ENCODE measurements at regions not wholly inside any gene's neighbourhood (a gene's known extent, or its start where the extent isn't known, plus 50 kb on each side); places are given as distances from the start of the nearest gene placed in this dataset.
A peak's percentile ranks its signal among the peaks of the same experiment; 100 is the strongest.

GRCh38 chr1:209353053-209353452 lies 230.5 kb upstream of the CAMK1G start:
- Histone ChIP-seq H3K9me3 (ENCODE audit: low read length) (no peaks in the 10 kb centered on the region), H3F3A (ENCODE audit: insufficient read depth, low read length, poor library complexity, severe bottlenecking) (no peaks in the 10 kb centered on the region), H3K4me3 (ENCODE audit: low read length) (no peak overlapping the region), H3K36me3 (ENCODE audit: insufficient read depth, low read length) (no peaks in the 10 kb centered on the region), H3K27ac (ENCODE audit: low read length) (no peak overlapping the region), H3K4me2 (ENCODE audit: low read length) (no peak overlapping the region), H3K79me2 (replicated peaks; ENCODE audit: insufficient read depth, low read length) (no peaks in the 10 kb centered on the region), H4K20me1 (ENCODE audit: insufficient read depth) (no peaks in the 10 kb centered on the region), H3K27me3 (ENCODE audit: insufficient read depth, low read depth, low read length) (no peaks in the 10 kb centered on the region), H3K9ac (ENCODE audit: low read length) (no peak overlapping the region), H2AFZ (ENCODE audit: low read depth, low read length) (no peak overlapping the region), H3K9me2 (ENCODE audit: insufficient read depth, low read length) (no peaks in the 10 kb centered on the region)
- no peak for TF ChIP-seq POLR2AphosphoS5 (IDR thresholded peaks at IDR 0.05)
- no peak for TF ChIP-seq SMC3 (conservative IDR thresholded peaks at IDR 0.05; ENCODE audit: poor library complexity)
- TF ChIP-seq REST (IDR thresholded peaks at IDR 0.05; ENCODE audit: borderline replicate concordance) = no peak
- no peak for TF ChIP-seq CTCF (IDR thresholded peaks at IDR 0.05; ENCODE audit: poor library complexity, severe bottlenecking)
- no peak for TF ChIP-seq MXI1 (conservative IDR thresholded peaks at IDR 0.05; ENCODE audit: poor library complexity, severe bottlenecking)
- no peak for TF ChIP-seq EP300 (conservative IDR thresholded peaks at IDR 0.05; ENCODE audit: poor library complexity, severe bottlenecking)
- TF ChIP-seq EZH2 (IDR thresholded peaks at IDR 0.05; ENCODE audit: borderline replicate concordance, insufficient read depth, low read length, poor library complexity, severe bottlenecking) = no peak

GRCh38 chr1:209354111-209354839 lies 229.2 kb upstream of the CAMK1G start:
- TF ChIP-seq EZH2 (IDR thresholded peaks at IDR 0.05; ENCODE audit: borderline replicate concordance, insufficient read depth, low read length, poor library complexity, severe bottlenecking) (no peak), POLR2AphosphoS5 (IDR thresholded peaks at IDR 0.05) (peak; percentile 69), SMC3 (conservative IDR thresholded peaks at IDR 0.05; ENCODE audit: poor library complexity) (peak; percentile 91), REST (IDR thresholded peaks at IDR 0.05; ENCODE audit: borderline replicate concordance) (no peak), CTCF (IDR thresholded peaks at IDR 0.05; ENCODE audit: poor library complexity, severe bottlenecking) (peak; percentile 93), RAD21 (conservative IDR thresholded peaks at IDR 0.05) (peak; percentile 95), TAF1 (IDR thresholded peaks at IDR 0.05; ENCODE audit: low read depth) (no peak), MXI1 (conservative IDR thresholded peaks at IDR 0.05; ENCODE audit: poor library complexity, severe bottlenecking) (no peak), EP300 (conservative IDR thresholded peaks at IDR 0.05; ENCODE audit: poor library complexity, severe bottlenecking) (peak; percentile 46)
- H3K4me2 ChIP-seq (ENCODE audit: low read length) = no peak overlapping the region
- H3K36me3 ChIP-seq (ENCODE audit: insufficient read depth, low read length) = no peaks in the 10 kb centered on the region
- no peak overlapping the region for H3K9ac ChIP-seq (ENCODE audit: low read length)
- H3K27ac ChIP-seq (ENCODE audit: low read length) = peak overlapping the region; percentile 28
- no peak overlapping the region for H3K4me3 ChIP-seq (ENCODE audit: low read length)
- H3K9me3 ChIP-seq (ENCODE audit: low read length) = no peaks in the 10 kb centered on the region
- no peaks in the 10 kb centered on the region for H4K20me1 ChIP-seq (ENCODE audit: insufficient read depth)
- no peaks in the 10 kb centered on the region for H3F3A ChIP-seq (ENCODE audit: insufficient read depth, low read length, poor library complexity, severe bottlenecking)
- no peaks in the 10 kb centered on the region for H3K9me2 ChIP-seq (ENCODE audit: insufficient read depth, low read length)
- H3K27me3 ChIP-seq (ENCODE audit: insufficient read depth, low read depth, low read length) = no peaks in the 10 kb centered on the region
- H2AFZ ChIP-seq (ENCODE audit: low read depth, low read length) = no peak overlapping the region
- no peaks in the 10 kb centered on the region for H3K79me2 ChIP-seq (replicated peaks; ENCODE audit: insufficient read depth, low read length)
